ENCODE measurements at regions not wholly inside any gene's neighbourhood (a gene's known extent, or its start where the extent isn't known, plus 50 kb on each side); places are given as distances from the start of the nearest gene placed in this dataset.

GRCh38 chr3:189118896-189119295 lies 52.9 kb upstream of the TPRG1 start:
- no peak for DNase-seq

DNA sequence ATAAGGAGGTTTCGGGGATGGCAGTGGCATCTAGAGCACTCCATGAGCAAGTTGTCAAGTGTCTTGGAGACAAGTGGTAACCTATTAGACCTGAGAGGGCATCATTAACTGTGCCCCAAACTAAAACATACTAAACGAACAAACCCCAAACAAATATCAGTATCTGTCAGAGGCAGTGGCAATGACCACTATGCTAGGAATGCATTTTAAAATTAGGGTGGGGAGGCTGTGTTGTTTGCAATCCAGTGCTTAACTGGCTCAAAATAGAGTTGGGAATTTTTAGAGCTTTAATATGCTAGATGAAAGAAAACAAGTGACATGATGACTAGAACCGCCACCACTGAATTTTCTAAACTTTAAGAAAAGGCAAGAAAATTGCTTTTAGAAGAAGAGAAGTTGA lies 51.8 kb upstream of the TPRG1 start:
- DNase-seq: no peak

DNA sequence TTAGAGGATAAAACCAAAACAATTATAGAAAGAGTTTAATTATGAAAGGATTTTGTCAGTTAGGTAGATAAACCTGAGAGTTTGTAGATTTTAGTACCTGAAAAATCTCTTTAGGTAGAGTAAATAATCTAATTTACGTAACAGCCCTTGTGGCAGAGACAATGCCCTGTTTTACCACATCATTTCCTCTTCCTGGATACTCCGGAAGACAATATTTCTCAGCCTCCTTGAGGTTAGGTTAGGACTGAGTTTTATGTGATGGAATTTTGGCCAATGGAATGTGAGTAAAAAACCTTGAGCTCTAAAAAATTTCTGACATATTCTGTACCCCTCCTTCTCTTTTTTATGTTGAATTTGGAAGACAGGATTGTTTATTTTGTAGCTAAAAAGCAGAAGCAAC lies 50.7 kb upstream of the TPRG1 start:
- peak; percentile 6 for DNase-seq
